Naive thymus-derived CD8-positive, alpha-beta T cell (primary cell): ENCODE measurements at regions not wholly inside any gene's neighbourhood (a gene's known extent, or its start where the extent isn't known, plus 50 kb on each side); places are given as distances from the start of the nearest gene placed in this dataset.
"Not testable (repeated sequence)": the region's sequence is repeated elsewhere in the genome, so short reads cannot be mapped to it uniquely, and the experiment has no call there.

Experiments used
- ATAC-seq, 2 donors: fragments of 150-1000 bp; cut with Tn5 transposase in 1 of 2; sonication (Bioruptor Pico), chemical (Tn5 transposase) in 1 of 2; 1 replicate in 1 of 2; 2 replicates in 1 of 2; pipeline ENCODE4 v1.10.0; 2021; ENCODE audit warnings: mild to moderate bottlenecking in 2 of 2, moderate library complexity in 2 of 2
- POLR2A ChIA-PET: fragments of 350-600 bp; sonication (Branson Sonifier 250); formaldehyde crosslinking; loops from one replicate; lab custom pipeline; 2021; ENCODE audit warnings: antibody characterized with exemption; lab: Charles Lee
- DNase-seq, 10 donors: peaks; one replicate each; pipeline versions ENCODE4 v3.0.0 to v3.0.0-alpha.2; 2020 to 2022
- H3K27ac Mint-ChIP-seq, 10 donors: one replicate each; pipeline ENCODE4 v1.8.0; 2020 to 2022; ENCODE audit warnings: mild to moderate bottlenecking in 10 of 10, mixed read lengths in 10 of 10, moderate library complexity in 4 of 10, inconsistent platforms in 1 of 10
- H3K27me3 Mint-ChIP-seq, 5 donors: one replicate each; pipeline ENCODE4 v1.8.0; 2021 to 2022; ENCODE audit warnings: mixed read lengths in 5 of 5
- H3K36me3 Mint-ChIP-seq, 3 donors: one replicate each; pipeline ENCODE4 v1.8.0; 2020 to 2022; ENCODE audit warnings: mixed read lengths in 3 of 3, mild to moderate bottlenecking in 2 of 3, inconsistent platforms in 1 of 3
- H3K4me1 Mint-ChIP-seq, 4 donors: one replicate each; pipeline ENCODE4 v1.8.0; 2021 to 2022; ENCODE audit warnings: mixed read lengths in 4 of 4
- H3K4me3 Mint-ChIP-seq, 10 donors: one replicate each; pipeline ENCODE4 v1.8.0; 2020 to 2022; ENCODE audit warnings: mild to moderate bottlenecking in 10 of 10, mixed read lengths in 10 of 10, moderate library complexity in 6 of 10, inconsistent platforms in 1 of 10
- H3K9me3 Mint-ChIP-seq, 9 donors: one replicate each; pipeline ENCODE4 v1.8.0; 2020 to 2022; ENCODE audit warnings: mixed read lengths in 9 of 9, mild to moderate bottlenecking in 3 of 9, inconsistent platforms in 1 of 9, moderate library complexity in 1 of 9

GRCh38 chr9:79089054-79089560, 482.7 kb upstream of the TLE4 start:
- Mint-ChIP-seq H3K36me3 (peaks cover 0 to 5% (median 0%) of the 10 kb centered on the region in 3 donors), H3K9me3 (peaks cover 0 to 24% (median 5%) of the 10 kb centered on the region in 9 donors), H3K4me3 (no peak overlapping the region), H3K27me3 (peaks cover 0 to 2% (median 0%) of the 10 kb centered on the region in 5 donors), H3K4me1 (no peaks in the 10 kb centered on the region), H3K27ac (no peak overlapping the region)
- DNase-seq (no peak), ATAC-seq (no peak)
- POLR2A ChIA-PET = no interaction called here

GRCh38 chr9:79089851-79090250, 481.9 kb upstream of the TLE4 start:
- H3K4me1 Mint-ChIP-seq, ATAC-seq, H3K27me3 Mint-ChIP-seq, POLR2A ChIA-PET, H3K36me3 Mint-ChIP-seq, H3K27ac Mint-ChIP-seq, H3K4me3 Mint-ChIP-seq, DNase-seq: not testable (repeated sequence)
- peaks cover 0 to 24% (median 5%) of the 10 kb centered on the region in 9 donors for H3K9me3 Mint-ChIP-seq

- H3K36me3 Mint-ChIP-seq, H3K27ac Mint-ChIP-seq, ATAC-seq, DNase-seq, H3K4me1 Mint-ChIP-seq, H3K4me3 Mint-ChIP-seq, POLR2A ChIA-PET, H3K27me3 Mint-ChIP-seq: not testable (repeated sequence)
- H3K9me3 Mint-ChIP-seq = peaks cover 0 to 14% (median 4%) of the 10 kb centered on the region in 9 donors
Observed at GRCh38 chr9:79103257-79103656, 468.5 kb upstream of the TLE4 start.

GRCh38 chr9:79104216-79104615, 467.5 kb upstream of the TLE4 start:
- POLR2A ChIA-PET = no interaction called here
- ATAC-seq = no peak
- H3K36me3 Mint-ChIP-seq = peaks cover 0 to 5% (median 0%) of the 10 kb centered on the region in 3 donors

GRCh38 chr9:79104951-79105350, 466.8 kb upstream of the TLE4 start:
- Mint-ChIP-seq H3K27ac (no peak overlapping the region), H3K27me3 (peaks cover 0 to 1% (median 0%) of the 10 kb centered on the region in 5 donors), H3K4me1 (no peaks in the 10 kb centered on the region), H3K36me3 (peaks cover 0 to 10% (median 0%) of the 10 kb centered on the region in 3 donors), H3K4me3 (no peak overlapping the region), H3K9me3 (peaks cover 0 to 24% (median 8%) of the 10 kb centered on the region in 9 donors)
- DNase-seq (no peak), ATAC-seq (no peak)
- POLR2A ChIA-PET = no interaction called here

More at GRCh38 chr9:79104216-79104615, 467.5 kb upstream of the TLE4 start:
- no peak overlapping the region for H3K27ac Mint-ChIP-seq
- no peak overlapping the region for H3K4me3 Mint-ChIP-seq
- DNase-seq = no peak
- H3K27me3 Mint-ChIP-seq = peaks cover 0 to 1% (median 0%) of the 10 kb centered on the region in 5 donors
- H3K4me1 Mint-ChIP-seq = no peaks in the 10 kb centered on the region
- peaks cover 0 to 21% (median 5%) of the 10 kb centered on the region in 9 donors for H3K9me3 Mint-ChIP-seq

GRCh38 chr9:79107911-79108676, 463.7 kb upstream of the TLE4 start:
- peaks cover 0 to 24% (median 8%) of the 10 kb centered on the region in 9 donors for H3K9me3 Mint-ChIP-seq
- ATAC-seq = no peak

GRCh38 chr9:79111653-79112052, 460.1 kb upstream of the TLE4 start:
- Mint-ChIP-seq H3K36me3 (peaks cover 0 to 10% (median 0%) of the 10 kb centered on the region in 3 donors), H3K9me3 (peaks cover 0 to 22% (median 8%) of the 10 kb centered on the region in 9 donors), H3K4me3 (no peak overlapping the region), H3K27ac (no peak overlapping the region), H3K4me1 (no peaks in the 10 kb centered on the region), H3K27me3 (peaks cover 0 to 20% (median 1%) of the 10 kb centered on the region in 5 donors)
- ATAC-seq (no peak), DNase-seq (no peak)
- POLR2A ChIA-PET = no interaction called here

More at GRCh38 chr9:79107911-79108676, 463.7 kb upstream of the TLE4 start:
- no peaks in the 10 kb centered on the region for H3K4me1 Mint-ChIP-seq
- peaks cover 0 to 3% (median 1%) of the 10 kb centered on the region in 5 donors for H3K27me3 Mint-ChIP-seq
- POLR2A ChIA-PET = no interaction called here
- no peak overlapping the region for H3K4me3 Mint-ChIP-seq
- no peak for DNase-seq
- no peak overlapping the region for H3K27ac Mint-ChIP-seq
- H3K36me3 Mint-ChIP-seq = peaks cover 0 to 10% (median 0%) of the 10 kb centered on the region in 3 donors

GRCh38 chr9:79115176-79115575, 456.6 kb upstream of the TLE4 start:
- ATAC-seq (no peak), DNase-seq (no peak)
- Mint-ChIP-seq H3K4me3 (no peak overlapping the region), H3K27me3 (peaks cover 2 to 20% (median 9%) of the 10 kb centered on the region in 5 donors), H3K36me3 (no peaks in the 10 kb centered on the region), H3K4me1 (no peaks in the 10 kb centered on the region), H3K27ac (no peak overlapping the region), H3K9me3 (no peaks in the 10 kb centered on the region)
- POLR2A ChIA-PET = no interaction called here

- H3K27ac Mint-ChIP-seq = no peak overlapping the region
- no peaks in the 10 kb centered on the region for H3K4me1 Mint-ChIP-seq
- peaks cover 2 to 20% (median 9%) of the 10 kb centered on the region in 5 donors for H3K27me3 Mint-ChIP-seq
- ATAC-seq (no peak), DNase-seq (no peak)
- no peaks in the 10 kb centered on the region for H3K9me3 Mint-ChIP-seq
- H3K4me3 Mint-ChIP-seq = no peak overlapping the region
- POLR2A ChIA-PET = no interaction called here
- H3K36me3 Mint-ChIP-seq = no peaks in the 10 kb centered on the region
Observed at GRCh38 chr9:79116041-79116440, 455.7 kb upstream of the TLE4 start.

GRCh38 chr9:79116709-79117108, 455.1 kb upstream of the TLE4 start:
- Mint-ChIP-seq H3K4me3 (no peak overlapping the region), H3K4me1 (no peaks in the 10 kb centered on the region), H3K9me3 (no peaks in the 10 kb centered on the region), H3K27ac (no peak overlapping the region), H3K27me3 (peaks cover 2 to 20% (median 9%) of the 10 kb centered on the region in 5 donors), H3K36me3 (no peaks in the 10 kb centered on the region)
- no peak for DNase-seq
- no peak for ATAC-seq
- POLR2A ChIA-PET = no interaction called here

- H3K36me3 Mint-ChIP-seq = no peaks in the 10 kb centered on the region
- peaks cover 0 to 8% (median 0%) of the 10 kb centered on the region in 9 donors for H3K9me3 Mint-ChIP-seq
- POLR2A ChIA-PET = no interaction called here
- DNase-seq (no peak), ATAC-seq (no peak)
- no peaks in the 10 kb centered on the region for H3K4me1 Mint-ChIP-seq
- H3K27ac Mint-ChIP-seq = no peak overlapping the region
- no peak overlapping the region for H3K4me3 Mint-ChIP-seq
- peaks cover under 1 to 9% (median 2%) of the 10 kb centered on the region in 5 donors for H3K27me3 Mint-ChIP-seq
Observed at GRCh38 chr9:79120533-79120932, 451.2 kb upstream of the TLE4 start.

GRCh38 chr9:79120941-79121340, 450.8 kb upstream of the TLE4 start:
- Mint-ChIP-seq H3K27ac (no peak overlapping the region), H3K36me3 (no peaks in the 10 kb centered on the region), H3K27me3 (peaks cover 0 to 9% (median 2%) of the 10 kb centered on the region in 5 donors), H3K4me1 (no peaks in the 10 kb centered on the region), H3K4me3 (no peak overlapping the region), H3K9me3 (peaks cover 0 to 8% (median 0%) of the 10 kb centered on the region in 9 donors)
- POLR2A ChIA-PET = no interaction called here
- DNase-seq = no peak
- ATAC-seq = no peak

GRCh38 chr9:79123415-79123814, 448.4 kb upstream of the TLE4 start:
- Mint-ChIP-seq H3K9me3 (peaks cover 0 to 8% (median 0%) of the 10 kb centered on the region in 9 donors), H3K27me3 (peaks cover 0 to 3% (median 2%) of the 10 kb centered on the region in 5 donors), H3K4me3 (no peak overlapping the region), H3K36me3 (no peaks in the 10 kb centered on the region), H3K4me1 (no peaks in the 10 kb centered on the region), H3K27ac (no peak overlapping the region)
- ATAC-seq (no peak), DNase-seq (no peak)
- POLR2A ChIA-PET = no interaction called here
